ENCODE measurements at regions not wholly inside any gene's neighbourhood (a gene's known extent, or its start where the extent isn't known, plus 50 kb on each side); places are given as distances from the start of the nearest gene placed in this dataset.
"Not testable (repeated sequence)": the region's sequence is repeated elsewhere in the genome, so short reads cannot be mapped to it uniquely, and the experiment has no call there.

- no peak for DNase-seq (ENCODE audit: low read depth in 2 of 3, low spot score in 2 of 3)
Measured at GRCh38 chr11:116344601-116345000, 428.2 kb downstream of the BUD13 start.

GRCh38 chr11:116343270-116343669, 429.5 kb downstream of the BUD13 start:
- DNase-seq (ENCODE audit: low read depth in 2 of 3, low spot score in 2 of 3) = no peak

DNA sequence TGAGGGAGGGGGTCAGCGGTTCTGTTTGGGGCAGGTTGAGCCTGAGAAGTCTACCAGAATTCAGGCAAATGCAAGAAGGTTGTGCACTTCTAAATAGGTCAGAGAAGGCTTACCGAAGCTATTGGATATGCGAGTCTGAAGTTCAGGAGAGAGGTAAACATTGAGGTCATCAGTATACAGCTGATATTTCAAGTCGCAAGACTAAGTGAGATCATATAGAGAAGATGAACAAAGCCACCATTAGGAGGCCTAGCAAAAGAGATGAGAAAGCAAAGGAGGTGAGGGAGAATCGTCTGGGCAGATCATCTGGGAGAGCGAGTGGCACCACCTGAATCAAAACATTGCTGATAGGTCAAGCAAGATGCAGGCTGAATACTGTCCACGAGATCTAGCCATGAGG, 430.6 kb downstream of the BUD13 start:
- DNase-seq (ENCODE audit: low read depth in 2 of 3, low spot score in 2 of 3) = no peak

DNA sequence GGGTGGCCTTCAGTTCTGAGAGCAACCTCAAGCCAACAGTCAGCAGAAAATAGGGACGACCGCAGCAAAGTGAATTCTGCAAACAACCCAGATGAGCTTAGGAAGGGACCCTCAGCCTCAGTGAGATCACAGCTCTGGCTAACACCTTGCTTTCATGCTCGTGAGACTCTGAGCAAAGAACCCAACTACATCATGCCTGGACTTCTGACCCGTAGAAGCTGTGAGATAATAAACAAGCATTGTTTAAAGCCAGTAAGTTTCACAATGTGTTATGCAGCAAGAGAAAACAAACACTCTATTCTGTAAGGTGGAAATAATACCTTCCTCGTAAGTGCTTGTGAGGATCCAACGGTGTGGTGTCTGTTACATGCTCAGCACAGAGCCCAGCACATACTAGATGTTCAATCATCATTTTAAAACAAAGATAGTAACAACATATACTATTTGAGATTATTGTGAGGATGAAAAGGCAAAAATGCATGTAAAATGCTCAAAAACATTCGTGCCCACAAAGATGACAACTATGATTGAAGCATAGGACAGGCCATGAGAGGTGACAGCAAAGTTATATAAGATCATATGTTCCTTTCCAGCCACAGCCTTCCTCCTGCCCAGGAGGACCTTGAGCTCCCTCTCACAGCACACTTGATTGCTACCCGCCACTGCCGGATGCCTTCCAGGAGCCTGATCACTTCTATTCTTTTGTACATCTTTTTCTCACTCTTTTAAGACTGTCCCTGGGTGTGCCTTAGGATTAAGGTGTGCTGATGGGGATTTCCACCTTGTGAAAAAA, 433.3 kb downstream of the BUD13 start:
- DNase-seq (ENCODE audit: low read depth in 2 of 3, low spot score in 2 of 3) = no peak

DNA sequence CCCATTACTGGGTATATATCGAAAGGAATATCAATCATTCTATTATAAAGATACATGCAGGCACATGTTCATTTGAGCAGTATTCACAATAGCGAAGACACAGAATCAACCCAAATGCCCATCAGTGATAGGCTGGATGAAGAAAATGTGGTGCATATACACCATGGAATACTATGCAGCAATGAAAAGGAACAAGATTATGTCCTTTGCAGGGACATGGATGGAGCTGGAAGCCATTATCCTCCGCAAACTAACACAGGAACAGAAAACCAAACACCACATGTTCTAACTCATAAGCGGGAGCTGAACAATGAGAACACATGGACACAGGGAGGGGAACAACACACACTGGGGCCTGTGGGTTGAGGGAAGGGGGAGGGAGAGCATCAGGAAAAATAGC, 434.3 kb downstream of the BUD13 start:
- DNase-seq (ENCODE audit: low read depth in 2 of 3, low spot score in 2 of 3) = not testable (repeated sequence)

DNA sequence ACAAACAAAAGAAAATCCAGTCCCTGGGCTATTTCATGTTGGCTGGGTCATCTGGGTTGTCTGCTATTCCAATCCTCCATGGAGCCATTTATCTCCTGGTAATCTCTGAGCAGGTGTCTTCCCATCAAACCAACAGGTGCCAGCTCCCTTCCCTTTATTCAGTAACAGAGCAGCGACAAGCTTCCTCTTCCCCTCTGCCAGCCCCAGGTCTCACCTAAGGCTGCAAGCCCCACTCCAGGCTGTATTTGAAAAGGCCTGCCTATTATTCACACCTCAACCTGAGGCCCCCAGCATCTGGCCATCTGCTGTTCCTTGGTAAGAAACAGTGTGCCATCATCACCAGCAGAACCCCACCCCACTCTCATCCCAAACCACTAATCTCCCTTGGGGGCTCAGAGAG, 436.2 kb downstream of the BUD13 start:
- no peak for DNase-seq (ENCODE audit: low read depth in 2 of 3, low spot score in 2 of 3)

DNA sequence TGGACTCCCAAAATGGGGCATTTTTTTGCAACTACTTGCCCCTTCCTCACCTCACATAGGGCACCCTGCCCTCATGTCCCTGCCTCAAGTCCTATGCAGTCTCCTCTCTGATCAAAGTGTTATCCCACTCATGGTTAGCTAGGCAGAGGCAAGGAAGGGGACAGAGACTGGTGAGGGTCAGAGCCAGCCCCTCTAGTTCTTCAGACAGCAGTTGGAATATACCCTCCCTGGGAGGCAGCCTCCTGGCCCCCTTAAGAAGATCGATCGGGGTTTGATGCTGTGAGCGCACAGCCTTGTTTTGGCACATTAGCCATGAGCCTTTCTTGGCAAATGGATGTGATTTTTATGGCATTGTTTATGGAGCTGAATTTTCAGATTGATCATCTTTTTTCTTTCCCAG, 436.9 kb downstream of the BUD13 start:
- no peak for DNase-seq (ENCODE audit: low read depth in 2 of 3, low spot score in 2 of 3)

GRCh38 chr11:116335078-116335477, 437.7 kb downstream of the BUD13 start:
- DNase-seq (ENCODE audit: low read depth in 2 of 3, low spot score in 2 of 3) = no peak

DNA sequence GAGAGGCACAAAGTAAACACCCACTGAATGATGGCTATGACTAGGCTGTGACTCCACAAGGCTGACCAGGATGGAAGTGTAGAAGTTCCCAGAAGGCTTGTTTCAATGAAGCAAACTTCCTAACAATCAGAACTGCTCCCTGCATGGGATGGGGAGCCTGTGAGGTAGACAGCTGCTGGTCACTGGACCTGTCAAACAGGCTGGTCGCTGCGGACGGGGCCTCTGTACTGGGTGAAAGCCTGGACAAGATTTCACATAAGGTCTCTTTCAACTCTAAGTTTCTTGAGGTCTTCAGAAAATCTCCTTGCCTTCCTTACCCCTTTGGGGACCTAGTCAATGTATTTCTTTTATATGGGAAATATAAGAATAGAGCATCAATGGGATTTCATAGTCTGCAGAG, 438.2 kb downstream of the BUD13 start:
- no peak for DNase-seq (ENCODE audit: low read depth in 2 of 3, low spot score in 2 of 3)

- DNase-seq (ENCODE audit: low read depth in 2 of 3, low spot score in 2 of 3) = no peak
Measured at GRCh38 chr11:116333001-116333535, 439.7 kb downstream of the BUD13 start.

GRCh38 chr11:116332391-116332790, 440.4 kb downstream of the BUD13 start:
- no peak for DNase-seq (ENCODE audit: low read depth in 2 of 3, low spot score in 2 of 3)

- DNase-seq (ENCODE audit: low read depth in 2 of 3, low spot score in 2 of 3) = no peak
Measured at GRCh38 chr11:116331381-116331780, 441.4 kb downstream of the BUD13 start.

DNA sequence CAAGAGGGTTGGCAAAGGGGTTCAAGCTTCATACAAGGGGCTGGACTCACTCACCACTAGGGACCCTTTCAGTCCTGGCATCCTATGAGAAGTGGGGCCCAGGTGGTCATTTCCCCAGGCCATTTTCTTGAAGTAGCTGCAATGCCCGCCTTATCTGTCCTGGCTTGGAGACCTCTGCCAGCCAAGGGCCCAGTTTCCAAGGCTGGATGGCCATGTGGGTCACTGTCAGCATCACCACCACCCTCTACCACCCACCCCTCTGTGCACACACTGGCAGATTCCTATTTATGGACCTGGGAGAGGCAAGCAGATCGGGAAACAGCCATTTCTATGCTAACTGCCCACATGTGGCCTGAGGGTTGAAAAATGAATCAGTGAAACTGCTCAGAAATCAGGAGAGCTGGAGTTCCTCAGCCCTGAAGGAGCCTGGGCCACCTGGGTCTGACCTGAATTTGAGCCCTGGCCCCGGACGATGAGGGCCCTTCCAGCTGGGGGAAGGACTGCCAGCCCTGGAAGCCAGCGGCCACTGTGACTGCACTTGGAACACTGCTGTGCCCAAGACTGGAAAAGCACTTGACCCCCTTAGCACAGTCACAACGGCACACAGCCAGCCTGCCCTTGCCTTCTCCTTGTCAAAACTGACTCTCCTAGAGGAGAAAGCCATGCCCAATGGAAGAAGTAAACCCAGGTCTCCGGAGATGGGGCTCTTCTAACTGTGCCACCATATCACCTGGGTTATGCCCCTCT, 442.2 kb downstream of the BUD13 start:
- no peak for DNase-seq (ENCODE audit: low read depth in 2 of 3, low spot score in 2 of 3)

DNA sequence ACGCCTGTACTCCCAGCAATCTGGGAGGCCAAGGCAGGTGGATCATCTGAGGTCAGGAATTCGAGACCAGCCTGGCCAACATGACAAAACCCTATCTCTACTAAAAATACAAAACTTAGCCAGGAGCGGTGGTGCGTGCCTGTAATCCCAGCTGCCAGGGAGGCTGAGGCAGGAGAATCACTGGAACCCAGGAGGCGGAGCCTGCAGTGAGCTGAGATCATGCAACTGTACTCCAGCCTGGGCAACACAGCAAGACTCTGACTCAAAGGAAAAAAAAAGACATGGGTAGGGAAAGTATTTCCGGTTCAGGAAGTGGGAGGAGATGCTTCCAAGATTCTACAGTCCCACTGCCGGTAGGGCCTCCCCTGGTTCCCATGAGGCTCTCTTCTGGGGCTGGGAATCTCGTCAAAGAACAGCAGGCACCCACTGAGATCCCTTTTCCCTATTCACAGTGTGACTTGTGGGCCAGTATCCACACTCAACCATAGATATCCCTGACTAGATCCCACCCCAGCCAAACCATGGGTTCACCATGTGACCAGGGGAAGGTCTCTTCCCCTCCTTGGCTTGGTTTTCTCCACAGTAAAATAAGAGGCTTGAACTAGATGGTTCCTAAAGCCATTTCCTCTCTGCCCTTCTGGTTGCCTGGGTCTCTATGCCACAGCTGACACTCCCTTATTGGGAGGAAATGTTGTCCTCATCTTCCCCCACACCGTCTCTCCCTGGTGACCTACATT, 443.3 kb downstream of the BUD13 start:
- DNase-seq (ENCODE audit: low read depth in 2 of 3, low spot score in 2 of 3) = no peak

- no peak for DNase-seq (ENCODE audit: low read depth in 2 of 3, low spot score in 2 of 3)
Measured at GRCh38 chr11:116328851-116329250, 443.9 kb downstream of the BUD13 start.

DNA sequence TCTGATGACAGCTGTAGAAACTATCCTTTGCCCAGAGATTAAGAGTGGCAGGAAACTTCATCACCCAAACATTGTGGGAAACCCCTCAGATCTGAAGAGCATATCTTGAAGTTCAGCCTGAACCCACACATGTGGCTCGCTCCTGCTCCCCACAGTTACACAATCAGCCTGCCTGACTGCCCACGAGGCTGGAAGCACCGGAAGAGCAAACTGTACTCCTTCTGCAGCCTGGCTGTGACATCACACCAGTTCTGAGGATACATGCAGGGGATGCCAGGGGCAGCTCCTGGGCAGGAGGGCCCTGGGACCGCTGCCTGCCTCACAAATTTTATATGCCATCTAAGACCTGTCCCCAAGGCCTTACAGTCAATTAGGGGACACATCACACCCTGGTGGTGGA, 444.4 kb downstream of the BUD13 start:
- no peak for DNase-seq (ENCODE audit: low read depth in 2 of 3, low spot score in 2 of 3)

DNA sequence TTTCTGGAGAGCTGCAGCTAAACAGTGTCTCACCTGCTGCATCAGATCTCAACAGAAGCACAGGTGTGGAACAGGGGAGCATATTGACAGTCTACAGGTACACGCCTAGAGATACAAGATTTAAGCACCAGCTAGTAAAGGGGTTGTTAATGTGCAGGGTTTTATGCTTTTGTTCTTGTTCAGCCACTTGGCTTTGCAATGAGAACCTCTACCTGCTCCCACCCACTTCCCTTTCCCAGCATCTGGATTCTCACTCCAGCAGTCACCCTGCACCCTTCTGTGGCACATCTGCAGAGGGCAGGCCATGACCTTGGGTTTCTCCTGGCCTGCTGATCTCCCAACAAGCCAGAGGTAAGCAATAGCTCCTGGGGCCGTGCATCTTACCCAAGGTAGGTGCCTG, 446.6 kb downstream of the BUD13 start:
- DNase-seq (ENCODE audit: low read depth in 2 of 3, low spot score in 2 of 3) = no peak

DNA sequence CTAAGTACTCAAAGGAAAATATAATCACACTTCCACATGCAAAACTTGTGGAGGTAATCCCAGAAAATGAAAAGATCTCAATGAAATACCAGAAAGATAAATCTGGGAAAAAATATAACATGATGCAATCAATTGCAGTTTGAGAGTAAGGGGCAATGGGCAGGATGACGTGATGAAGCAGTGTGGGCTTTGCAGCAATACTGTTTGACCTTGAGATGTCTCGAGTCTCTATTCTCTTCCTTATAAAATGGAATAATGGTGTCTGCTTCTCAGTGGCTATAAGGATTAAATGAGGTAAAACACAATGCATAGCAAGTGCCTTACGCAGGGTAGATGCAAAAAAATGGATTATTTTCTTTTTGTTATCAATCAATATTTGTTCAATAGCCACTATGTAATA, 447.5 kb downstream of the BUD13 start:
- DNase-seq (ENCODE audit: low read depth in 2 of 3, low spot score in 2 of 3) = no peak

DNA sequence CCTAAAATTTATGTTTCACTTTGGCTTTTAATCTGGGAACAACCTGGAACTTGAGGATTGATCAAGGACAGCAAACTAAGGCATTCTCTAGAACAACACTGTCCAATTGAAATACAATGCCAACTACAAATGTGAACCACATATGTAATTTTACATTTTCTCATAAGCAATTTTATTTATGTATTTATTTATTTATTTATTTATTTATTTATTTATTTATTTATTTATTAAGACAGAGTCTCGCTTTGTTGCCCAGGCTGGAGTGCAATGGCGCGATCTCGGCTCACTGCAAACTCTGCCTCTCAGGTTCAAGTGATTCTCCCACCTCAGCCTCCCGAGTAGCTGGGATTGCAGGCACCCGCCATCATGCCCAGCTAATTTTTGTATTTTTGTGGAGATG, 448.7 kb downstream of the BUD13 start:
- DNase-seq (ENCODE audit: low read depth in 2 of 3, low spot score in 2 of 3) = not testable (repeated sequence)

- no peak for DNase-seq (ENCODE audit: low read depth in 2 of 3, low spot score in 2 of 3)
Measured at GRCh38 chr11:116317212-116317611, 455.6 kb downstream of the BUD13 start.

GRCh38 chr11:116314006-116314405, 458.8 kb downstream of the BUD13 start:
- no peak for DNase-seq (ENCODE audit: low read depth in 2 of 3, low spot score in 2 of 3)

Measured in activated CD8-positive, alpha-beta memory T cell treated with anti-CD3 and anti-CD28 coated beads for 48 hours (primary cell).